GM12872 (cell line): ENCODE measurements at regions not wholly inside any gene's neighbourhood (a gene's known extent, or its start where the extent isn't known, plus 50 kb on each side); places are given as distances from the start of the nearest gene placed in this dataset.

Source experiments
- CTCF ChIP-seq: IDR thresholded peaks from 3 replicates; pipeline ENCODE4 v1.5.1; 2011; ENCODE audit warnings: low read depth, mild to moderate bottlenecking, low read length, moderate library complexity; ENCODE audit not compliant: insufficient read depth

- no peak for TF ChIP-seq CTCF
Observed at GRCh38 chr5:12645582-12645981, 741.3 kb upstream of the CTNND2 start.

GRCh38 chr5:12636209-12636608, 732.0 kb upstream of the CTNND2 start:
- TF ChIP-seq CTCF, result no peak

GRCh38 chr5:12626556-12626955, 722.3 kb upstream of the CTNND2 start:
- no peak for TF ChIP-seq CTCF

GRCh38 chr5:12625667-12626263, 721.5 kb upstream of the CTNND2 start:
- TF ChIP-seq CTCF, result no peak

GRCh38 chr5:12624776-12625560, 720.7 kb upstream of the CTNND2 start:
- TF ChIP-seq CTCF, result no peak

GRCh38 chr5:12623408-12623807, 719.2 kb upstream of the CTNND2 start:
- no peak for TF ChIP-seq CTCF

GRCh38 chr5:12616093-12616492, 711.8 kb upstream of the CTNND2 start:
- TF ChIP-seq CTCF, result no peak
